IMR-90 (cell line): ENCODE measurements at regions not wholly inside any gene's neighbourhood (a gene's known extent, or its start where the extent isn't known, plus 50 kb on each side); places are given as distances from the start of the nearest gene placed in this dataset.

ENCODE experiments used
- ATAC-seq: fragments of 200-7000 bp; cut with Tn5 transposase; 2 replicates; pipeline ENCODE4 v1.9.1; 2020; ENCODE audit warnings: low read depth, mild to moderate bottlenecking, moderate library complexity
- BruUV-seq: library from RNA; stranded (reverse); fragments of 400-500 nt; replicated peaks from 2 replicates; lab custom pipeline; 2021; lab: Mats Ljungman, UMichigan
- CTCF ChIA-PET: fragments of 300-600 bp; formaldehyde crosslinking; extraction: SDS; loops from one replicate; lab custom pipeline; 2021; ENCODE audit warnings: antibody characterized with exemption; lab: Yijun Ruan, JAX
- POLR2A ChIA-PET: fragments of 300-600 bp; sonication (Branson Sonifier 250); formaldehyde crosslinking; loops from one replicate; lab custom pipeline; 2022; ENCODE audit warnings: antibody characterized with exemption; ENCODE audit not compliant: unreplicated experiment; lab: Charles Lee
- DNase-seq: peaks from one replicate; pipeline ENCODE4 v3.0.0; 2013
- H2AFZ ChIP-seq: replicated peaks from 2 replicates; pipeline ENCODE3; 2013; ENCODE audit warnings: low read length, mild to moderate bottlenecking; ENCODE audit not compliant: poor library complexity
- H2AK5ac ChIP-seq: 2 replicates; pipeline ENCODE4 v1.6.1; 2013; ENCODE audit warnings: low read depth, low read length, inconsistent platforms
- H2AK9ac ChIP-seq: replicated peaks from 2 replicates; pipeline ENCODE3; 2013; ENCODE audit warnings: mild to moderate bottlenecking, low read depth, low read length, moderate library complexity; ENCODE audit not compliant: poor library complexity
- H2BK120ac ChIP-seq: 2 replicates; pipeline ENCODE4 v1.6.1; 2013; ENCODE audit warnings: low read depth, low read length, inconsistent platforms
- H2BK15ac ChIP-seq: 3 replicates; pipeline ENCODE4 v1.6.1; 2013; ENCODE audit warnings: low read depth, low read length, inconsistent platforms
- H2BK20ac ChIP-seq: 2 replicates; pipeline ENCODE4 v1.6.1; 2013; ENCODE audit warnings: low read depth, mild to moderate bottlenecking, inconsistent platforms, low read length, moderate library complexity
- H2BK5ac ChIP-seq: 2 replicates; pipeline ENCODE4 v1.6.1; 2013; ENCODE audit warnings: mild to moderate bottlenecking, low read depth, low read length, inconsistent platforms; ENCODE audit not compliant: poor library complexity, severe bottlenecking
- H3K14ac ChIP-seq: replicated peaks from 2 replicates; pipeline ENCODE4 v1.6.1; 2013; ENCODE audit warnings: low read depth, low read length, inconsistent platforms
- H3K18ac ChIP-seq: 2 replicates; pipeline ENCODE4 v1.6.1; 2013; ENCODE audit warnings: low read depth, low read length, control low read depth
- H3K23ac ChIP-seq: 2 replicates; pipeline ENCODE4 v1.6.1; 2013; ENCODE audit warnings: low read depth, low read length, inconsistent platforms
- H3K27ac ChIP-seq: 2 replicates; pipeline ENCODE4 v1.5.1; 2013; ENCODE audit warnings: mild to moderate bottlenecking, control low read depth, low read length; ENCODE audit not compliant: insufficient read depth
- H3K27me3 ChIP-seq: 2 replicates; pipeline ENCODE4 v1.6.1; 2013; ENCODE audit warnings: low read length; ENCODE audit not compliant: control insufficient read depth, insufficient read depth
- H3K36me3 ChIP-seq: 2 replicates; pipeline ENCODE4 v1.6.1; 2013; ENCODE audit warnings: low read length, mixed read lengths; ENCODE audit not compliant: control insufficient read depth, insufficient read depth
- H3K4ac ChIP-seq: 2 replicates; pipeline ENCODE4 v1.6.1; 2013; ENCODE audit warnings: low read depth, low read length, inconsistent platforms
- H3K4me1 ChIP-seq: 2 replicates; pipeline ENCODE4 v1.6.1; 2013; ENCODE audit warnings: low read length, mixed read lengths; ENCODE audit not compliant: control insufficient read depth, insufficient read depth
- H3K4me2 ChIP-seq: 2 replicates; pipeline ENCODE4 v1.6.1; 2013; ENCODE audit warnings: low read depth, mild to moderate bottlenecking, control low read depth, low read length, moderate library complexity
- H3K4me3 ChIP-seq: 2 replicates; pipeline ENCODE4 v1.5.1; 2013; ENCODE audit warnings: low read depth, mild to moderate bottlenecking, control low read depth, low read length, moderate library complexity; ENCODE audit not compliant: insufficient read depth
- H3K56ac ChIP-seq: 2 replicates; pipeline ENCODE4 v1.6.1; 2013; ENCODE audit warnings: low read length, inconsistent platforms; ENCODE audit not compliant: insufficient read depth; ENCODE audit errors: extremely low read depth
- H3K79me1 ChIP-seq, 2 experiments: 2 replicates each; pipeline ENCODE4 v1.6.1; 2013; ENCODE audit warnings: low read length in 2 of 2, inconsistent platforms in 1 of 2, low read depth in 1 of 2
- H3K9ac ChIP-seq: 2 replicates; pipeline ENCODE4 v1.6.1; 2013; ENCODE audit warnings: low read depth, low read length, control low read depth
- H3K9me1 ChIP-seq: 2 replicates; pipeline ENCODE4 v1.6.1; 2013; ENCODE audit warnings: low read length, inconsistent platforms; ENCODE audit not compliant: insufficient read depth
- H3K9me3 ChIP-seq: 2 replicates; pipeline ENCODE4 v1.6.1; 2013; ENCODE audit warnings: low read length; ENCODE audit not compliant: control insufficient read depth, insufficient read depth
- H4K20me1 ChIP-seq: 2 replicates; pipeline ENCODE4 v1.6.1; 2013; ENCODE audit warnings: low read length, inconsistent platforms; ENCODE audit not compliant: insufficient read depth
- H4K5ac ChIP-seq: 2 replicates; pipeline ENCODE4 v1.6.1; 2013; ENCODE audit warnings: mild to moderate bottlenecking, low read depth, low read length, control low read depth
- H4K8ac ChIP-seq, 2 experiments: 2 replicates each; pipeline ENCODE4 v1.6.1; 2013; ENCODE audit warnings: low read depth in 2 of 2, low read length in 2 of 2, control low read depth in 1 of 2, inconsistent platforms in 1 of 2
- H4K91ac ChIP-seq: 2 replicates; pipeline ENCODE4 v1.6.1; 2013; ENCODE audit warnings: low read depth, low read length, inconsistent platforms; ENCODE audit not compliant: insufficient read depth
- CHD1 ChIP-seq: IDR thresholded peaks from 2 replicates; pipeline ENCODE4 v1.6.1; 2012; ENCODE audit warnings: low read depth, low read length, improper control_type of control experiment
- MAZ ChIP-seq: IDR thresholded peaks from 2 replicates; pipeline ENCODE4 v1.6.1; 2012; ENCODE audit warnings: low read depth, mild to moderate bottlenecking, low read length, improper control_type of control experiment, moderate library complexity, borderline replicate concordance
- MXI1 ChIP-seq: IDR thresholded peaks from 2 replicates; pipeline ENCODE4 v1.6.1; 2012; ENCODE audit warnings: low read depth, mild to moderate bottlenecking, low read length, moderate library complexity, borderline replicate concordance
- NFE2L2 ChIP-seq: fragments of 150-350 bp; IDR thresholded peaks from 2 replicates; pipeline ENCODE4 v1.6.1; 2016; ENCODE audit warnings: low read depth, mild to moderate bottlenecking, low read length
- POLR2A ChIP-seq: IDR thresholded peaks from 2 replicates; pipeline ENCODE4 v1.6.1; 2012; ENCODE audit warnings: mild to moderate bottlenecking, low read depth, low read length
- RAD21 ChIP-seq: IDR thresholded peaks from 2 replicates; pipeline ENCODE4 v1.6.1; 2012; ENCODE audit warnings: low read length, improper control_type of control experiment
- RCOR1 ChIP-seq: IDR thresholded peaks from 2 replicates; pipeline ENCODE4 v1.6.1; 2012; ENCODE audit warnings: mild to moderate bottlenecking, low read length, improper control_type of control experiment; ENCODE audit not compliant: insufficient replicate concordance
- WGBS, 2 experiments: methylation state at CpG; one replicate each; pipeline versions ENCODE4 v1.1.5 to v1.1.7; 2013; ENCODE audit warnings: missing lambda C conversion rate in 2 of 2; ENCODE audit not compliant: insufficient read length in 1 of 2; ENCODE audit errors: extremely low coverage in 2 of 2; 5-methylcytosine and 5-hydroxymethylcytosine counted together
- dilution Hi-C: fragments of 300-500 bp; cut with HindIII; formaldehyde crosslinking; loops from one replicate; pipeline ENCODE4 v1.14.3; 2018; ENCODE audit warnings: low sequenced_read_pairs; ENCODE audit not compliant: unreplicated experiment
- in situ Hi-C: fragments of 300-500 bp; cut with MboI; formaldehyde crosslinking; loops from 3 replicates; pipeline ENCODE4 v1.14.3; 2019; ENCODE audit warnings: low sequenced_read_pairs, inconsistent platforms, mixed read lengths
- intact Hi-C: fragments of 100-400 bp; cut with micrococcal nuclease; formaldehyde crosslinking; loops from 2 replicates; pipeline ENCODE4 v1.10.0; 2022
- TF ChIP-seq, protein P1 (sequence below): fragments of 150-350 bp; IDR thresholded peaks from 2 replicates; pipeline ENCODE4 v1.6.1; 2016; ENCODE audit warnings: low read depth, mild to moderate bottlenecking, low read length, moderate library complexity, borderline replicate concordance

DNA sequence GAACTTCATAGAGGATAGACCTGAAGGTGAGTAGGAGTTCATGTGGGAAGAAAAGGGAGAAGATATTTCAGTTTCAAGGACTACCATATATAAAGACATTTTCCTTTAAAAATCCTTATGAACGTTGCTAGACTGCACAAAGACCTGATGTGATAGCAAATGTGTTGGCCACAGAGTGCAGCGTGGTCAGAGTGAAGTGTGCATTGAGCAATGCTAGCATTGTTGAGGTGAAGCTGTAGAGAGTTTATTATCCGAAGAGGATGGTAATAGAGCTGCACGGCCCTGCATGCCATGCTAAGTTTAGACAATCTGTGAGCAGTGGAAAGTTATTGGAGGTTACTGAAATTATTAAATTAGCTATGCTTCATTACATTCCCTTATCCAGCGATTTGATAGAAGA lies 413.0 kb downstream of the CCDC91 start:
- 80% methylated on average over 1 of the region's 5 CpGs; no CpG with 5 or more reads in 1 of the 2 experiments for WGBS, 2 experiments
- ChIA-PET POLR2A (no interaction called here), CTCF (no interaction called here)

More for the DNA sequence above, 413.0 kb downstream of the CCDC91 start:
- BruUV-seq = no TSS peak
- Histone ChIP-seq H3K27me3 (no peaks in the 10 kb centered on the region), H3K4me3 (no peak overlapping the region), H3K14ac (no peak overlapping the region), H2AK5ac (0 out of 2 replicates have a peak overlapping the region, but pooled peaks have one; percentile 10), H2BK15ac (no peak overlapping the region), H3K4me1 (no peaks in the 10 kb centered on the region), H3K27ac (no peak overlapping the region), H3K79me1 (no peaks in the 10 kb centered on the region), H4K8ac (no peak overlapping the region), H2BK120ac (no peak overlapping the region), H4K5ac (no peak overlapping the region), H4K91ac (no peak overlapping the region), H3K18ac (no peak overlapping the region), H3K36me3 (no peaks in the 10 kb centered on the region), H4K20me1 (no peaks in the 10 kb centered on the region), H3K9me1 (no peaks in the 10 kb centered on the region; the same call in 1 of the 2 replicates), H2BK5ac (no peak overlapping the region), H3K4ac (no peak overlapping the region), H2AK9ac (no peak overlapping the region), H3K9ac (no peak overlapping the region), H3K9me3 (peaks cover 10% of the 10 kb centered on the region), H3K56ac (no peak overlapping the region), H3K4me2 (no peak overlapping the region), H2AFZ (no peak overlapping the region), H3K23ac (no peak overlapping the region), H2BK20ac (no peak overlapping the region)
- ATAC-seq (no peak), DNase-seq (no peak)
- in situ Hi-C loops = no loop called here
- intact Hi-C loops = no loop called here
- dilution Hi-C loops = no loop called here
- TF ChIP-seq MAZ (no peak), RCOR1 (no peak), NFE2L2 (no peak), POLR2A (no peak), MXI1 (no peak), CHD1 (no peak), RAD21 (no peak)
- TF ChIP-seq, protein P1, sequence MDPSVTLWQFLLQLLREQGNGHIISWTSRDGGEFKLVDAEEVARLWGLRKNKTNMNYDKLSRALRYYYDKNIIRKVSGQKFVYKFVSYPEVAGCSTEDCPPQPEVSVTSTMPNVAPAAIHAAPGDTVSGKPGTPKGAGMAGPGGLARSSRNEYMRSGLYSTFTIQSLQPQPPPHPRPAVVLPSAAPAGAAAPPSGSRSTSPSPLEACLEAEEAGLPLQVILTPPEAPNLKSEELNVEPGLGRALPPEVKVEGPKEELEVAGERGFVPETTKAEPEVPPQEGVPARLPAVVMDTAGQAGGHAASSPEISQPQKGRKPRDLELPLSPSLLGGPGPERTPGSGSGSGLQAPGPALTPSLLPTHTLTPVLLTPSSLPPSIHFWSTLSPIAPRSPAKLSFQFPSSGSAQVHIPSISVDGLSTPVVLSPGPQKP = no peak
